ENCODE measurements at regions not wholly inside any gene's neighbourhood (a gene's known extent, or its start where the extent isn't known, plus 50 kb on each side); places are given as distances from the start of the nearest gene placed in this dataset.
A peak's percentile ranks its signal among the peaks of the same experiment; 100 is the strongest.

DNA sequence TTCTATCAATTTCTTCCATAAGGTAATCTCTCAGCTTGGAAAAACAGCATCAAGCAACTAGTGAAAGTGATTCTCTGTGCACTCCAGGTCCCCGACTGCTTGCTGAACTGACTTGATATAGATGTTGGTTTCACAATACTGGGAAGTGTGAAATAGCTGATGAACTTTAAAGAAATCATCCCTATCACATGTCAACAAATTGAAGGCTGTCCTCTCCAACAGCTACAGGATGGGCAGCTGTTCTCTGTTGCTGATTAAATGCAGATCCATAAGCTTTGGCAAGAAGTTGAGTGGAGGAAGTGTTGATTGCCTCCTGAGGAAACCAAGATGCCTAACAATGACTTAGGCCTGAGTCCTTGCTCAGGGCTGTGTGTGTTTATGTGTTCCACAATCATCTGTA, 130.4 kb upstream of the GDF10 start:
- no peak for DNase-seq

- DNase-seq: no peak
These were observed 126.0 kb upstream of the GDF10 start for GRCh38 chr10:47173929-47174442.

- DNase-seq: no peak
These were observed 124.5 kb upstream of the GDF10 start for GRCh38 chr10:47175181-47176123.

DNA sequence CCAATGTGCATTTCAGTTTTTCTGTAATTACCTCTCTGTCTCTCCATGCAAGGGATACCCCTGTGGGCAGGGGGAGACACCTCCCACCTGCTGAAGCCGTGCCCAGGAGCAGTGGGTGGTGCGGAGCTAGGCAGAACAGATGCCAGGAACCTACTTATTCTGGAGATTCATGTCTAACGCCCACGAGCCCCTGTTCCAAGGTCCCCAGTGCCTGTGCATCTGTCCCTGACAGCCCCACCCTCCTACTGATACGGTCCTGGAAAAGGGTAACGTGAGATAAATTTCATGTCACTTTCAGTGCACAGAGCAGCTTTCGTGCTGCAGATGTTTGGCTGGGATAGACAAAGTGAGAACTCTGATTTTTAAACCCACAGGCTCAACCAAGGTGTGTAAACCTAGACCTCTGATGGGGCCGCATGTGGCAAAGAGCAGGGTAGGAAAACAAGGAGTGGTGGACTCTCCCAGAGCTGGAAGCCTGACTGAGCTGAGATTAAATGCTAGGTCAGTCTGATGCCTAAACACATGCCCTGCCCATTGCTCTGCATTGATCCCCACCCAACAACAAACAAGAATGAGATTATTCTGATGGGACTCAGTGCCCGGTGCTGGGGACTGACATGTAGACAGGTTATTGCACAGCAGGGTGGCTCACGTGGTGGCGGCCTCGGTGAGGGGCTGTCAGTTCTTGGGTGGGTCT, 123.6 kb upstream of the GDF10 start:
- DNase-seq: no peak

DNA sequence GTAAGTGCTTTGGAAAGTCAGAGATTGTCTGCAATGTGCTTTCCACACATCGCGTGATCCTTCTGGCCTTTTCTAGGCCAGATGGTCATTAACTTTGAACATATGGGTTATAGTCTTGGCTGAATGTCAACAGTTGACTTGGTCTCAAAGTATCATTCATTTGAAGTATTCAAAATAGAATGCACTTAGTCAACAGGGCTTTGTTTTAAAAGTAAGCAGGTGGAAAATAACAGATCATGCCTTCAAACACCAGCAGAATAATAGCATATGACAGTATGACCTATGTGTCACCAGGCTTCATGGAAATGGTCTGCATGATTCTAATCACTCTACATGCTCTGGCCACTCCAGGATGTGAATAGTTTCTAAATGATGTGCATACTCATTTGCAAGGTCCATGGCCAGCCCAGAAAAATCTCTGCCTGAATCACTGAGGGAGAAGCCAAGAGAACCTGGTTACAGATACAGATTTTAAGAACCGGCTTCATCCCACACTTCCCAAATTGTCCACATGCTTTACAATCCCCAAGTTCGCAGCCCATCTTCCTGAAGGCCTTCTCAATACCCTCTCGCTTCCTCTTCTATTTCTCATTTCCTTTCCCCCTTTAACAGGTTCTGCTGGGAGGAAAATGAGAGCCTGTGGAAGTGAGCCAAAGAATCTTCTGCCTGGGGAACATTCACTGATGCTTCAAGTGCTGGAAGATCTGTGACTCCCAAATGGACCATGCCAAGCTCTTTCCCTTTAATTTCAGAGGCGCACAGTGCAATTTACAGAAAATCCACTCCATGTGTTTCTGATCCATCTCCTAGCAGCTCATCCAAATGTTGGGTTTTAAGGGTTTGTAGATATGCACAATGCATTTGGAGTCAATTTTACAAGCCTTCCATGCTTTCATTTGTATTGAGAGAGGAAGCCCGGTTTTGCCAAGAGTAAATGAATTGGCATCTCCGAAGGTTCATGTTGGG, 122.8 kb upstream of the GDF10 start:
- DNase-seq: no peak

DNA sequence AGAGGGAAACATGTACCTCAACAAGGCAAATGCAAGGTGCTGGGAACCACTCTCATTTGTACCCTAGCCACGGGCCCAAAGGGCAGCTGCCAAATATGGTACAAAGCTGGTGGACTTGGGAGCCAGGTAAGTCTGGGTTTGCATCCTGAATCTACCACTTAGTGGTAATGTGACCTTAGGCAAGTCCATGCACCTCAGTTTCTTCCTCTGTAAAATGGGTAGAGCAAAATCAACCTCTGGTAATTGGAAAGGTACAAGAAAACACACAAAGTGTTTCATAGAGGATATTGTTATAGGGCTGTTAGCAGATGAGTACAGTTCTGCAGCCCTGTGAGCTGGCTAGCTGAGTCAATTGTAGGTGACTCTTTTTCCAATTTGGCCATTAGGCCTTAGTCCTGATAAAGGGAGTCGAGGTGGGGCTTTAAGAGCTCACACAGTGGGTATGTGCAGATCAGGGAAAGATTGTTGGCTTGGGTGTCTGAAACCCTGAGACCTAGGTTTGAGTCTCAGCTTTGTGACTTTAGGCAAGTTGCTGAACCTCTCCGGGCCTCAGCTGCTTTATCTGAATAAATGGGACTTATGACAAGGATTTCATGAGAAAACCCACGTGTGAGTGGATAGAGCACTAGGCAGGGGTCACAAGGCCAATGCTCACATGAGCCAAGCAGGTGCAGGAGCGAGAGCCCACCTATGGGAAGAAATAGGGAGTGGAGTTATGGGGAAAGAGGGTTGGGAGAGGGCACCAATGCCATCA, 121.3 kb upstream of the GDF10 start:
- no peak for DNase-seq

- no peak for DNase-seq
These were observed 120.7 kb upstream of the GDF10 start for GRCh38 chr10:47179291-47179647.

DNA sequence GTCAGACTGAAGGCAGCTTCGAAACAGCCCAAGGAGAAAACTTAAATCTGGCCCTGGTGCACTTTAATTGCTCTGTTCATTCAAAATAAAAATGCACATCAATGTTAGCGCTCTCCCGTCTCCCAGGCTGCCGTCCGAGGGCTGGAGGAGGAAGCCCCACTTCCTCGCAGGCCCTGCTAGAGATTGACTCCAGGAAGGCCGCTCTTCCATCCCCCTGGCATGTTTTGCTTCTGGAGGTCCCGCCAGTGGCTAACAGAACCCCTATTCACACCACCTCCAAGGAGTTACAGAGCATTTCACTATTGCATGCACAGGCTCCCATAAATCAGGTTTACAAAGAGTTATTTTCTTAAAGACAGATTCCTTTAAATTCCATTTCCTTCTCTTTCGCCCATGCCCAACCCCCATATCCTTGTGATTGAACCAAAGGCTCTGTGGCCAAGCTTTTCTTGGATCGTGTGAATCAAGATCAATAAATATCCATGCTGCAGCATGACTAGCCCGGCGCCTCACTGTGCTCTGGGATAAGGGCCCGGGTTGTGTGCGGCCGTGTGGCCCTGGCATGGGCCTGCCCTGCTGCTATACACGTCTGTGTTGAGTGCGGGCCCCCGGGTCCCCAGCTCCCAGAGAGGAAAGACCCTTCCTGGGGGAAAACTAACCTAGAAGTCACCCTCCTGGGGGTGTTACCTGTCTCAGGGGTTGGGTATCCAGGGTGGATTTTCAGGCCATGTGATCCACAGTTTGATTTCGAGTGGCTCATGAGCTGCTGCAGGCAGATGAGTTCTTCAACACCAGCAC, 118.7 kb upstream of the GDF10 start:
- DNase-seq: no peak

- DNase-seq: no peak
These were observed 116.9 kb upstream of the GDF10 start for GRCh38 chr10:47182934-47183703.

GRCh38 chr10:47183704-47184041, 116.3 kb upstream of the GDF10 start:
- DNase-seq: no peak

GRCh38 chr10:47184273-47184672, 115.7 kb upstream of the GDF10 start:
- no peak for DNase-seq

- no peak for DNase-seq
These were observed 115.2 kb upstream of the GDF10 start for GRCh38 chr10:47184724-47185330.

DNA sequence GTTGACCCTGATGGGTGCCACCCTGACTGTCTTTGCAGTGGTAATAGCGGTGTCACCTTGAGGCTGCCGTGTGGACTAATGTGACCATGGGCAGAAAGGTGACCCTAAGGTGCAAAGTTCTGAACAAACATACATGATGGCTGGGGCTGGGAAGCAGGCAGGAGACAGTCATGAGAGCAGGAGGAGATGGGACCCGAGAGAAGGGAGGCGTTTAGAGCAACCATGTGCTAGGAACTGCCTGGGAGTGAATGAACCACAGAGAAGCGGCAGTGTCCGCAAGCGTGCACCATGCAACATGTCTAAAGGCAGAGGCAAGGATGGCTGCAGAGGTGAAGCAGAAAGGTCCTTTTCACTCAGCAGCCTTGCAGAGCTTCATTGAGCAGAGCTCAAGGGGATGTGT, 113.1 kb upstream of the GDF10 start:
- no peak for DNase-seq

DNA sequence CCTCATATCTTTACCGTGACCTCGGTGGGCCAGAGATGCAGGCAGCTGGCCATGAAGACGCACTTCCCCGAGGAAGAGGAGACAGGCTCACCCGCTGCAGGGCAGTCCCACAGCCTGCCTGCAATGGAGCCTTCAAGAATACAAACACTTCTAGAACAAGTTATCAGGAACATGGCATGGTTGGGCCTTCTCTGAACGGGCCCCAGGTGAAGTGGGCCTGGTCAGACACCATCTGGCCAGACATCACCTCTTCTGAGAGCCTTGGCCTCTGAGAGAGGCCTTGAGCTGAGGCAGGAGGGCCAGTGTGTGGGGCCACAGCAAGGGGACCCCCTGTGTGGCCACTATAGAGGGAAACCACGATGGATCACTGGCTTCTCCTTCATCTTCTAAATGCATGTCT, 112.4 kb upstream of the GDF10 start:
- no peak for DNase-seq

DNA sequence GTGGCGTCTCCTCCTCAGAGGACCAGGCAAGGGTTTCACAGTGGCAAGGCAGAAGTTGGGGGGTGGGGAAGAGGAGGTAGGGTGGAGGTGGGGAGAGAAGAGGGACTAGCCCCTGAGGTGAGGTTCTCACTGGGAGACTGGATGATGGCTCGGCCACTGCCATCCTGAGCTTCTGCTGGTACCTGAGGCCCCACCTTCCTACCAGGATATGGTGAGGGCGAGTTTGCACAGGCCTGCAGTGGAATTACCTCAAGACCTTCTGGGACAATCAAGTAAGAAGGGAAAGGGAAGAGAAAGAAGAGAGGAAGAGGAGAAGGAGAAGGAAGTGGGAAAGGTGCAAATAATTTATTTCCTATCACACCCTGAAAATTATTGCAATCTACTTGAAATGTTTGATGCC, 111.8 kb upstream of the GDF10 start:
- DNase-seq: no peak

DNA sequence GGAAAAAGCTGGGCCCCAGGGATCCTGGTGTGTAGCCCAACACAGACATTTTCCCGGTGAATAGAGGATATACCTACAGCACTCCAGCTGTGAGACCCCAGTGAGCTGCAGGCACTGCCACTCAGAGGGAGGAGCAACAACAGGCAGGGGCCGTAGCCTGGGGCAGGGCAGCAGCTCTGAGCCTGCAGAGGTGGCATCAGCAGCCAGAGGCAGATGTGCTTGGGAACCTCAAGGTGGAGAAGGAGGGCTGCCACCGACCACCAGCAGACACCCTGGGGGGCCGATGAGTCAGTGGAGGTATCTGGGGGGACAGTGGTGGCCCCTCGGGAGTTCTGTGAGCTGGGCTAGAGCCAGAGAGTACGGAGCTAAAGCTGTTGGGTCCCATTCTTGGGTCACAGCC, 110.2 kb upstream of the GDF10 start:
- DNase-seq: no peak

GRCh38 chr10:47190301-47190700, 109.7 kb upstream of the GDF10 start:
- peak; percentile 65 for DNase-seq

GRCh38 chr10:47190802-47191450, 109.1 kb upstream of the GDF10 start:
- DNase-seq: no peak

- no peak for DNase-seq
These were observed 107.7 kb upstream of the GDF10 start for GRCh38 chr10:47192273-47192672.

GRCh38 chr10:47193666-47194065, 106.3 kb upstream of the GDF10 start:
- DNase-seq: no peak
